ENCODE measurements at regions not wholly inside any gene's neighbourhood (a gene's known extent, or its start where the extent isn't known, plus 50 kb on each side); places are given as distances from the start of the nearest gene placed in this dataset.

- intact Hi-C loops (cut with DNase I), result no loop called here
- Histone ChIP-seq H3K4me3 (no peak overlapping the region), H3K27me3 (no peaks in the 10 kb centered on the region), H3K36me3 (no peaks in the 10 kb centered on the region), H3K4me1 (no peaks in the 10 kb centered on the region), H3K9me3 (no peaks in the 10 kb centered on the region), H3K27ac (no peak overlapping the region)
- 68 to 78% methylated on average over 4 of the region's 4 CpGs for WGBS, 2 donors
- no peak for FAIRE-seq
- TF ChIP-seq CTCF (IDR thresholded peaks at IDR 0.05), result no peak
- no peak for DNase-seq
- no peak for ATAC-seq
Measured at GRCh38 chr3:78130741-78131290, 1090.9 kb downstream of the ROBO2 start.

DNA sequence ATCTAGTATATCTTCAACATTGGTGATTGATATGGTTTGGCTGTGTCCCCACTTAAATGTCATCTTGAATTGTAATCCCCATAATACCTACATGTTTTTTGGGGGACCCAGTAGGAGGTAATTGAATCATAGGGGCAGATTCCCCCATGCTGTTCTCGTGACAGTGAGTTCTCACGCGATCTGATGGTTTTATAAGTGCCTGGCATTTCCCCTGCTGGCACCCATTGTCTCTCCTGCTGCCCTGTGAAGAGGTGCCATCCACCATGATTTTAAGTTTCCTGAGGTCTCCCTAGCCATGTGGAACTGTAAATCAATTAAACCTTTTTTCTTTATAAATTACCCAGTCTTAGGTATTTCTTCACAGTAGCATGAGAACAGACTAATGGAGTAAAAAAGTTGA lies 1094.6 kb downstream of the ROBO2 start:
- Histone ChIP-seq H3K27ac (no peak overlapping the region), H3K27me3 (no peaks in the 10 kb centered on the region), H3K4me1 (no peaks in the 10 kb centered on the region), H3K9me3 (peaks cover 0 to under 1% (median 0%) of the 10 kb centered on the region in 4 donors), H3K36me3 (no peaks in the 10 kb centered on the region), H3K4me3 (no peak overlapping the region)
- WGBS, 2 donors, result 69 to 84% methylated on average over 3 of the region's 3 CpGs
- no peak for TF ChIP-seq CTCF (IDR thresholded peaks at IDR 0.05)
- DNase-seq (no peak), FAIRE-seq (no peak), ATAC-seq (no peak)
- intact Hi-C loops (cut with DNase I), result no loop called here

- TF ChIP-seq CTCF (IDR thresholded peaks at IDR 0.05), result no peak
- H3K36me3 ChIP-seq, result no peaks in the 10 kb centered on the region
- FAIRE-seq, result no peak
Measured at GRCh38 chr3:78139166-78139565, 1099.3 kb downstream of the ROBO2 start.

DNA sequence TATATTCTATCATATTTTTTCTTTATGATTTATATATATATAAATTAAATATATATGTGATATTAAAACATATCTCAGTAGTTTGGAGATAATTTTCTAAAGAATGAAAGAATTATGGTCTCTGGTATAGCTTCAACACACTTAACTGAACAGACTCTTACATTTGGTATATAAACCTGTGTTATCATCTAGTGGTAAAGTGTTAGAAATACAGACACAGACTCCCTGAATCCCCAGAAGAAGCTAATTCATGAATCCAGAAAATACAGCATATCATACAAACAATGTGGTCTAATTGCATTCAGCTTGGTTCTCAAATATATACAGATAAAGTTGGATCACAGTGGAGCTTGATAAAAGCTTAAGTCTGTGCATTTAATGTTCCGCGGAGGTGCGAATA lies 1100.4 kb downstream of the ROBO2 start:
- H3K36me3 ChIP-seq, result no peaks in the 10 kb centered on the region
- H3K27ac ChIP-seq, result no peak overlapping the region
- FAIRE-seq, result no peak
- no peak for TF ChIP-seq CTCF (IDR thresholded peaks at IDR 0.05)
- no peaks in the 10 kb centered on the region for H3K4me1 ChIP-seq
- ATAC-seq, result no peak
- 88 to 93% methylated on average over 3 of the region's 3 CpGs for WGBS, 2 donors
- peaks cover 0 to 3% (median 0%) of the 10 kb centered on the region in 4 donors for H3K9me3 ChIP-seq
- intact Hi-C loops (cut with DNase I), result no loop called here
- DNase-seq, result no peak
- H3K27me3 ChIP-seq, result no peaks in the 10 kb centered on the region
- H3K4me3 ChIP-seq, result no peak overlapping the region

More at GRCh38 chr3:78139166-78139565, 1099.3 kb downstream of the ROBO2 start:
- 51 to 72% methylated on average over 3 of the region's 3 CpGs for whole genome bisulfite sequencing, 2 donors
- H3K4me3 ChIP-seq, result no peak overlapping the region
- H3K9me3 ChIP-seq, result peaks cover 0 to 3% (median 0%) of the 10 kb centered on the region in 4 donors
- intact Hi-C loops (cut with DNase I), result no loop called here
- no peak for ATAC-seq
- H3K27me3 ChIP-seq, result no peaks in the 10 kb centered on the region
- no peaks in the 10 kb centered on the region for H3K4me1 ChIP-seq
- no peak for DNase-seq
- H3K27ac ChIP-seq, result no peak overlapping the region

DNA sequence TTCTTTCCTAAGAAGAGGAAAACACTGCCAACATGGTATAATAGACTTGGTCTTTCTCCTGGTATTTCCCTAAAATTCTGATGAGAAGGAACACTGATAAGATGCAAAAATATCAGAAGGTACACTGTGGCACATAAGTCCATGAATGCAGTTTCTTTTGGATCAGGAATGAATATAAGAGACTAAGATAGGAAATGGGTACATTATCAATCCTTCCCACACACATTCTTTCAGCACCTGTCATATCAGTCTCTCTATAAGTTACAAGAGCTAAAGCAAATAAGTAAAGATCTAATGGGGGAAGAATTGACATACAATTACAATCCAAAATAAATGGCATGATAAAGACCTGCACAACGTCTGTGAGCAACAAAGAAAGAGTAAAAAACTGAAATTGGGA lies 1101.0 kb downstream of the ROBO2 start:
- ATAC-seq, result no peak

More for the DNA sequence above, 1101.0 kb downstream of the ROBO2 start:
- no peak overlapping the region for H3K4me3 ChIP-seq
- intact Hi-C loops (cut with DNase I), result no loop called here
- no peaks in the 10 kb centered on the region for H3K36me3 ChIP-seq
- WGBS, 2 donors, result 11 to 23% methylated on average over 1 of the region's 1 CpG
- peaks cover 0 to 3% (median 0%) of the 10 kb centered on the region in 4 donors for H3K9me3 ChIP-seq
- TF ChIP-seq CTCF (IDR thresholded peaks at IDR 0.05), result no peak
- H3K27ac ChIP-seq, result no peak overlapping the region
- no peaks in the 10 kb centered on the region for H3K4me1 ChIP-seq
- H3K27me3 ChIP-seq, result no peaks in the 10 kb centered on the region
- FAIRE-seq (no peak), DNase-seq (no peak)

Data from pancreas (tissue), 10 donors.